Esophagus squamous epithelium (tissue), 5 donors: ENCODE measurements at regions not wholly inside any gene's neighbourhood (a gene's known extent, or its start where the extent isn't known, plus 50 kb on each side); places are given as distances from the start of the nearest gene placed in this dataset.

Source experiments
- DNase-seq: peaks from one replicate; lab custom pipeline; 2025; lab: John Stamatoyannopoulos, UW
- H3K27ac ChIP-seq, 4 donors: fragments of 200-600 bp; sonication (generic); one replicate each; pipeline ENCODE4 v1.5.1; 2016 to 2019; ENCODE audit warnings: mild to moderate bottlenecking in 1 of 4
- H3K27me3 ChIP-seq, 4 donors: fragments of 200-600 bp; sonication (generic); 1 replicate in 3 of 4; 2 replicates in 1 of 4; pipeline versions ENCODE4 v1.5.1 to v1.6.0; 2017 to 2021; ENCODE audit warnings: antibody characterized with exemption in 1 of 4
- H3K36me3 ChIP-seq, 3 donors: fragments of 200-600 bp; sonication (generic); one replicate each; pipeline ENCODE4 v1.5.1; 2016 to 2019
- H3K4me1 ChIP-seq, 3 donors: fragments of 200-600 bp; sonication (generic); one replicate each; pipeline ENCODE4 v1.5.1; 2017 to 2019
- H3K4me3 ChIP-seq, 4 donors: fragments of 200-600 bp; sonication (generic); 1 replicate in 3 of 4; 2 replicates in 1 of 4; pipeline ENCODE4 v1.5.1; 2016 to 2019; ENCODE audit warnings: mild to moderate bottlenecking in 2 of 4, moderate library complexity in 1 of 4
- H3K9me3 ChIP-seq, 3 donors: fragments of 200-600 bp; sonication (generic); one replicate each; pipeline ENCODE4 v1.5.1; 2016 to 2019
- CTCF ChIP-seq, 6 experiments: fragments of 450-650 bp in 4 of 6; fragments of 200-600 bp in 2 of 6; sonication (generic) in 2 of 6; IDR thresholded peaks; one replicate each; pipeline ENCODE4 v1.5.1; 2016 to 2019; ENCODE audit warnings: antibody characterized with exemption in 6 of 6, mild to moderate bottlenecking in 4 of 6, moderate library complexity in 4 of 6
- POLR2A ChIP-seq, 4 donors: fragments of 450-650 bp; IDR thresholded peaks; one replicate each; pipeline ENCODE4 v1.6.1; 2017; ENCODE audit warnings: antibody characterized with exemption in 4 of 4, mild to moderate bottlenecking in 4 of 4, moderate library complexity in 3 of 4
- WGBS, 2 donors: methylation state at CpG; one replicate each; pipeline ENCODE4 v1.1.5; 2018; 5-methylcytosine and 5-hydroxymethylcytosine counted together
- intact Hi-C: fragments of 100-400 bp; cut with DNase I; formaldehyde crosslinking; loops from one replicate; pipeline ENCODE4 v1.15.0; 2022
- donor health status: DM: yes; HTN: yes; CAD: no.

GRCh38 chr6:156068881-156069280 lies 613.2 kb upstream of the NOX3 start:
- 55 to 57% methylated on average over 4 of the region's 4 CpGs for WGBS, 2 donors
- DNase-seq = no peak
- no peaks in the 10 kb centered on the region for H3K36me3 ChIP-seq
- no peaks in the 10 kb centered on the region for H3K27me3 ChIP-seq
- TF ChIP-seq CTCF (IDR thresholded peaks at IDR 0.05) (no peak), POLR2A (IDR thresholded peaks at IDR 0.05) (no peak)
- no peak overlapping the region for H3K27ac ChIP-seq
- intact Hi-C loops = no loop called here
- no peaks in the 10 kb centered on the region for H3K9me3 ChIP-seq
- no peak overlapping the region for H3K4me3 ChIP-seq
- H3K4me1 ChIP-seq = peaks cover 0 to 12% (median 0%) of the 10 kb centered on the region in 3 donors

- TF ChIP-seq CTCF (IDR thresholded peaks at IDR 0.05) = no peak
- TF ChIP-seq POLR2A (IDR thresholded peaks at IDR 0.05) = no peak
Observed at GRCh38 chr6:156065849-156066248, 610.2 kb upstream of the NOX3 start.

GRCh38 chr6:156062091-156062563 lies 606.5 kb upstream of the NOX3 start:
- no peaks in the 10 kb centered on the region for H3K9me3 ChIP-seq
- H3K36me3 ChIP-seq = no peaks in the 10 kb centered on the region
- no peak for DNase-seq
- no peaks in the 10 kb centered on the region for H3K27me3 ChIP-seq
- no peak for TF ChIP-seq POLR2A (IDR thresholded peaks at IDR 0.05)
- no peak for TF ChIP-seq CTCF (IDR thresholded peaks at IDR 0.05)
- no peak overlapping the region for H3K27ac ChIP-seq
- no peak overlapping the region for H3K4me3 ChIP-seq
- intact Hi-C loops = no loop called here
- H3K4me1 ChIP-seq = peaks cover 0 to 12% (median 0%) of the 10 kb centered on the region in 3 donors
- WGBS, 2 donors = 54 to 62% methylated on average over 2 of the region's 2 CpGs

More at GRCh38 chr6:156065849-156066248, 610.2 kb upstream of the NOX3 start:
- H3K27me3 ChIP-seq = no peaks in the 10 kb centered on the region
- H3K9me3 ChIP-seq = no peaks in the 10 kb centered on the region
- DNase-seq = no peak
- no peak overlapping the region for H3K4me3 ChIP-seq
- WGBS, 2 donors = 47 to 53% methylated on average over 3 of the region's 3 CpGs
- H3K27ac ChIP-seq = no peak overlapping the region
- peaks cover 0 to 12% (median 0%) of the 10 kb centered on the region in 3 donors for H3K4me1 ChIP-seq
- no peaks in the 10 kb centered on the region for H3K36me3 ChIP-seq
- intact Hi-C loops = no loop called here

DNA sequence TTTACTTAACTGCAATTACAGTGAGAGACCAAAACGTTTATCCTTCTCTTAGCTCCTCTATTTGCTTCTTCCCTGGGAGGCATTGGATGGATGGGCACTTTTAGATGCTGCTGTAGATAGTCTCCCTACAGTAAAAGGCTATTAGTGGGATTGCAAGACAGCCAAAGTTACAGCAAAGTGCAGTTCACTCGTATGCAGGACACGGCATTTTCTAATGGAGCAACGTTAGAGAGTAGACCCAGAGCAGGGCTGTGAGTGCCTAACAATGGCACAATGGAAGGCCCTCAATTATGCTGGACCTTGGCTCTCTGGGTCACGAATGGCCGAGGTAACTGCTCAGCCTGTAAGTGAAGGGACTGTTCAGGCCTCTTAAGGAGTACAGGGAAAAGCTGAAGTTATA lies 605.8 kb upstream of the NOX3 start:
- H3K4me1 ChIP-seq = peaks cover 0 to 10% (median 0%) of the 10 kb centered on the region in 3 donors
- H3K4me3 ChIP-seq = no peak overlapping the region
- TF ChIP-seq POLR2A (IDR thresholded peaks at IDR 0.05) (no peak), CTCF (IDR thresholded peaks at IDR 0.05) (no peak)
- no peak for DNase-seq
- H3K27me3 ChIP-seq = no peaks in the 10 kb centered on the region
- 70 to 76% methylated on average over 6 of the region's 6 CpGs for WGBS, 2 donors
- intact Hi-C loops = no loop called here
- no peaks in the 10 kb centered on the region for H3K9me3 ChIP-seq
- H3K36me3 ChIP-seq = no peaks in the 10 kb centered on the region
- no peak overlapping the region for H3K27ac ChIP-seq

- Histone ChIP-seq H3K9me3 (no peaks in the 10 kb centered on the region), H3K27ac (no peak overlapping the region), H3K36me3 (no peaks in the 10 kb centered on the region), H3K4me3 (no peak overlapping the region), H3K4me1 (no peaks in the 10 kb centered on the region), H3K27me3 (no peaks in the 10 kb centered on the region)
- intact Hi-C loops = no loop called here
- no peak for TF ChIP-seq CTCF (IDR thresholded peaks at IDR 0.05)
- TF ChIP-seq POLR2A (IDR thresholded peaks at IDR 0.05) = no peak
- no peak for DNase-seq
- 79 to 80% methylated on average over 4 of the region's 4 CpGs for WGBS, 2 donors
Observed at GRCh38 chr6:156060013-156060412, 604.4 kb upstream of the NOX3 start.
